Fibroblast of skin of right quadriceps (primary cell): ENCODE measurements at regions not wholly inside any gene's neighbourhood (a gene's known extent, or its start where the extent isn't known, plus 50 kb on each side); places are given as distances from the start of the nearest gene placed in this dataset.
"Not testable (repeated sequence)": the region's sequence is repeated elsewhere in the genome, so short reads cannot be mapped to it uniquely, and the experiment has no call there.

Experiments used
- DNase-seq: peaks from one replicate; pipeline ENCODE4 v3.0.0-alpha.2; 2013

GRCh38 chr5:6105320-6105719 lies 273.0 kb downstream of the MED10 start:
- DNase-seq = no peak

DNA sequence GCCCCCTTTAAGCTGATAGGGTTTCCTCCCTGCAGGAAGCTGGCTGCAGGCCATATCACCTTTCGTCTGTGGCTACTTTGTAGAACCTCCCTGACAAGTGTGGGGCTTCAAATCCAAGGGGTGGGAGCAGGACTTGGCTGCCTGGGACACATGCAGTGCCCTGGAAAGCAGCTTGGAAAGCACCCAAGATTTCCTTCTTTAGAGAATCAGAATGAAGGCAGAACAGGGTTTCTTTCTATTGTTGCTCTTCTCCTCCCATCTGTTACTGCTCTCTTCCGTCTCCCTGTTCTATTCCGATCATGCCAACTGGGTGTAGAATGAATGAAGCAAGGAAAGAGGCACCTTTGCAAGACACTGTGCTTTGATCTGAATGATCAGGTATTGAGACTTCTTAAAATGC lies 282.2 kb downstream of the MED10 start:
- DNase-seq = no peak

- not testable (repeated sequence) for DNase-seq
Measured at GRCh38 chr5:6094180-6094579, 284.2 kb downstream of the MED10 start.

DNA sequence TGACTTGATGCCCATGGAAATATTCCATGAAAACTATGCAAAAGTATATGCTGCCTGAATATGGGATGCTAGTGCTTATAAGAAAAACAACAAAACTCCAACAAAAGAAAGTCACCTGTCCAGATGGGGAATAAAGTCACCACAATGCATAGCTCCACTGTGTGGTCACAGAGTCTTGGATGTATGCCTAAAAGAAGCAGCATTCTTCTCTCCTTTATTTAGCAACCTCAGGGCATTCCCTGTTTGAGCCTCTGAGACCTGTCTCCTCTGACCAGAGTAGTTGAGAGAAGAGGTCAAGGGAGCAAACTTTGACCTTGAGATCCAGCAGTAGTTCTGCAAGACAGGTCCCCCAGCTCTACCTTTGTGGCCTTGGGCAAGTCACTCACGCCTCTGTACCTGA lies 287.5 kb downstream of the MED10 start:
- DNase-seq = no peak

DNA sequence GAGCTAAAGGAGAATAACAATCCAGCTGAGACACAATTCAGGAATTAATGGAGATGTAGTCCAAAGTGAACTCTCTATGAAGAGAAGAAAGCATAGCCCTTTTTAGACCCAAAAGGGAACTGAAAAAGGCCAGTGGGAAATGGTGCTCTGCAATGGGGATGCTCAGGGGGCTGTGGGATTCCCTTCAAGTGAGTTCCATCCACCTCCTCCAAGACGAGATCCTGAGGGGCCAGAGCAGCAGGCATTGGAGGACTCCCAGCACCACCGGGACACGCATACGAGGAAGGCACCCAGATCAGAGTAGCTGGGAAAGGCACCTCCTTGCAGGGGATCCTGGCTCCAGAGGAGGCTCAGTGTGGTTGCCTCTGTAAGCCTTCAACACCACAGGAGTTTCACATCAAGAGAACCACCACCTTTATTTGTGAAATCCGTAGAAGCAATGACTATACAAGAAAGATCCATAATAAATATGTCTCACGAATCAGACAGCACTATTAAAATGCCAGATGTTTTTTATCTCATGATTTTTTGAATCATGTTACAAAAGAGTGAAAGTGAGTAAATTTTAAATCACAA lies 288.2 kb downstream of the MED10 start:
- DNase-seq = no peak

DNA sequence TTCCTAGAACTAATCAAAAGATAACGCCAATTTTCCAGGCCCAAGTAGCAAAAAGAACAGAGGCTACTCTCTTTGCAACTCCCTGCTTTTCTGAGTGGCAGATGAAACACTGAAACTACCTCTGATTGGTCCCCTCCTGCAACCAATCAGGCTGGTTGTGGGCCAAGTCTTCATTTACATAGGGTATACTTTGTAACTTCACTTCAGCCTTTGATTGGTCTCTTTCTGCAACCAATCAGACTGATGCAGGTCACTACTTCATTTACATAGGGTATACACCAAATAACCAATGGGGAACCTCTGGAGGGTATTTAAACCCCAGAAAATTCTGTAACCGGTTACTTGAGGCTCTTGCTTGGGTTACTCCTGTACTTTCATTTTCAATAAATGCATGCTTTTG lies 289.6 kb downstream of the MED10 start:
- DNase-seq = no peak

DNA sequence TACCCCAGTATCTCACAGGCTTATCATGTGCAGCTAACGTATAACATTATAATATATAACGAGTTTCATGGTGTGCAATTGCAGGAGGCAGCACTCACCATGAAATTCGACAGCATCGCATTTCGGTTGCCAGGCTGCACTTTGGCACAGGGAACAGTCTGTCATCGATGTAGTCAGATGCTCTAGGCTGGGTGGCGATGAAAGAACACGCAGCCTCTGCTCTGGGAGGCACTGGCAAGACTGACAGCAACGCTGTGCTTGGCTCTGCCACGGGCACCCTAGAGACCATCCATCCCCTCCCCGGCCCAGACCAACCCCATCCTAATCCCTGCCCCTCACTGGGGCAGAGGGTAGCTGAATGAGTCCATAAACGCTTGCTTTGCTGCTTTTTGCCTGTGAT lies 290.8 kb downstream of the MED10 start:
- no peak for DNase-seq

DNA sequence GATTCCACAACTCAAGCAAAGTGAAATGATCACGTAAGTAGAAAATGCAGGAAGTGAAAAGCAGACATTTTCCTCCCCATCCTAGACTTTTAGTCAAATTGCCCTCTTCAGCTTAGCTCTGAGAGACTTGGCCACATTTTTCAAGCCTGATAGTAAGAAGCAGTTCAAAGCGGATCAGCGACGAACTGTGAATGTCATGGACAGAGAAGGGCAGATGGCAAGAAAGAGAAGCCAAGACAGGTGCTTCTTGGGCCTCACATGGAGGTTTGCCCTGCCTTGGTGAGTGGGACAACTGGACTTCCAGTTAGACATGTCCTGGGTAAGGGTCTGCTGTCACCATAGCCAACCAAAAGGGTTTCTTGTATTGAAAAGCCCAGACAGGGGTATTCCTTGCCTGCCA lies 291.5 kb downstream of the MED10 start:
- no peak for DNase-seq

DNA sequence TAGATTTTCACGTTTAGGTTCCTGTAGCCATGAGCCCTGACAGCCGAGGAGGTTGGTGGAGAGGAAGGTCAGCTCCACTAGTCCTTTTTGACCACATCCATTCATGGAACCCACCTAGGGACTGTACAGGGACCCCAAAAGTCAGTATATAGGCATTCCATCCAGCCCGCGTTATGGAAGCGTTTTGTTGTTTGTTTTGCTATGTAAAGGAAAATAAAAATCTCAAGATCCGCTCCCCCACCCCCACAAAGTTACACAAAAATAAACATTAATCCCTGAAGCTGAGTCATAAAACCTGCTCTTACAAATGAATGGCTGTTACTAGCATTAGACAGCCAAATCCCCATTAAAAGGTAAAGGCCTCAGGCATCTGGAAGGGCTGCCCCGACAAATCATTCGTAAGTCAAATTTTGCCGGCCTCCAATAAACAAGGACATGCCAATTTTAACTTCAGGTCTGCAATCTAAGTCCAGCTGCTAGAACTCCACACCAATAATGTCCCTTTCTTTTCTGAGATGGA lies 292.9 kb downstream of the MED10 start:
- DNase-seq = no peak

- no peak for DNase-seq
Measured at GRCh38 chr5:6084836-6085235, 293.5 kb downstream of the MED10 start.

- DNase-seq = no peak
Measured at GRCh38 chr5:6084376-6084775, 294.0 kb downstream of the MED10 start.

DNA sequence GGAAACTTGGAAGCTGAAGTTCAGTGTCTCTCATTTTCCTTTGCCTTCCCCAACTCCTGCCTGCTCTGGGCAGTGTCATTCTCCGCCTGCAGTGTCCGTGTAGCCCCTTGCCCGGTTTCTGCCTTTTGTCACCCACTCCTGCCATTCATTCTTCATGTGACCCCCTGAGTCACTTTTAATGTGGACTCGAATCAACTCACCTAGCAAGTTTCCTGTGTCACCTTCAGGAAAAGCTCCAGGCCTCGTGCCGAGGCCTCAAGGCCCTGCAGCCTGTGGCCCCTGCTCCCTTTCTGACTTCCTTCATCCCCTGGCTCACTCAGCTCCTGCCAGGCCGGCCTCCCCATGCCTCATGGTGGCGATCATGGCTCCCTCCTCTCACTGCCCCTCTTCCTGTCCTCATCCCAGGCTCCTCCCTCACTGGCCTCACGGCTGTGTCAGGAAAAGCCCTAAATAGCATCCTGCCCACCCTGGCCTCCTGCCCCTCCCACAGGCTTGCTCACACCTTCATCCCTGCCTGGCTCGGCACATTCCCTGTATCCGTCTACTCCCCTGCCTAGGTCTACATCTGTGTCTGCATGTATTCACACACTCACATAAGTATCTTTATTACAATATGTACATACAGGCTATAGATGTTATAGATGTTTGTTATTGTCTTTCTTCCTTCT lies 294.9 kb downstream of the MED10 start:
- DNase-seq = no peak

- no peak for DNase-seq
Measured at GRCh38 chr5:6082685-6083084, 295.7 kb downstream of the MED10 start.

DNA sequence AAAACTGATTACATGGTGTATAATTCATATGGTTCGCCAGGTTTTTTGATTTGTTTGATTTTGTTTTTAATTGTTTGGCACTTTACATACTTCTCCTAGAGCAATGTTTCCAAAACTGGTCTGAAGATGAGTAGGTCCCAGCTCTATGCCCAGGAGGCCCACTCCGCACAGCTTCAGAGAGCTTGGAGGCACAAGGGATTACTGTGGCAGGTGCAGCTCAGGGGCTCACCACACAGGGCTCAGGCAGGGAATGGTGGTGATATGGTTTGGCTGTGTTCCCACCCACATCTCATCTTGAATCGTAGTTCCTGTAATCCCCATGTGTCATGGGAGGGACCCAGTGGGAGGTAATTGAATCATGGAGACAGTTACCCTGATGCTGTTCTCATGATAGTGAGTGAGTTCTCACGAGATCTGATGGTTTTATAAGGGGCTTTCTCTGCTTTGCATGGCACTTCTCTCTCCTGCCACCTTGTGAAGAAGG lies 296.6 kb downstream of the MED10 start:
- no peak for DNase-seq

DNA sequence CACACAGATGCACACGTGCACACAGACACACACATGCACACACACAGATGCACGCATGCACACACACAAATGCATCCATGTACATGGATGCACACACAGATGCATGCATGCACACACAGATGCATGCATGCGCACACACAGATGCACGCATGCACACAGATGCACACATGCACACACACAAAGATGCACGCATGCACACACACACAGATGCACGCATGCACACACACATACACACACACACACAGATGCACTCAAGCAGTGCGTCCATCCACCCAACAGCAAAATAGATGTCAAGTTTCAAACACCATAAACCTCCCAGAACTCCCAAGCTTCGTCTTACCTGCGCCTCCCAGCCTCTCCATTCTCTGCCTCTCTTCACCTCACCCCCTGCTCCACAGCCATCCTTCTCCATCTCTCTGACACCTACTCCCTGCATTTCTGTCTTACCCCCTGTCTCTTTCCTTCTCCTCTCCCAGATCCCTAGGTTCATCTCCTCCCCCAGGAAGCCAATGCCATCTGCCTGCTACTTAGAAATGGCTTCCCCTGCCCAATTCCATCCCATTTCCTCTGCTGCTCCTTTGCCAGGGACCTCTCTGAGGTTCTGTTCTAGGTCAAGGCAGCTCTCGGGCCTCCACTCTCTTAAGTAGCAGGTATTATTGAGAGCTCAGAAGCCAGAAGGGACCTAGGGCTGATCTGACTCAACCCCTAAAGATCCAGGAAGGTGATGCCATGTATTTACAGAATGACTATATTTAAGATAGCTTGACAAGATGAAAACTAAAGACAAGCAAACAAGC lies 297.2 kb downstream of the MED10 start:
- no peak for DNase-seq

DNA sequence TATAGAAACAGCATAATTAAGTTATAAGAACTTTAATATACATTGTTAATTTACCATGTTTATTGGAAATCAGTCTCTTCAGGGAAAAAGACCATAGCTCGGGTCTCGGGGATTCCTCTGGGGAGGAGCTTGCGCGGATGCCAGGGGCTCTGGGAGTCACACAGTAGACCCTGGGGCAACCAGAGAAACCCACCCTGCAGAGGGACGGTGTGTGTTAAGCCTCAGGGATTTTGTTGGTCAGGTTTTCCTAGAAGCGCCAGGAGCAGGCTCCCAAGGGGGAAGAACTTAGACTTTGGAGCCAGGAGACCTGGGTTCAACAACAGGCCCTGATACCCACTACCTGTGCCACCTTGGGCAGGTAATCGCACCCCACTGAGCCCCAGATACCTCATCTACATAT lies 297.9 kb downstream of the MED10 start:
- DNase-seq = no peak

DNA sequence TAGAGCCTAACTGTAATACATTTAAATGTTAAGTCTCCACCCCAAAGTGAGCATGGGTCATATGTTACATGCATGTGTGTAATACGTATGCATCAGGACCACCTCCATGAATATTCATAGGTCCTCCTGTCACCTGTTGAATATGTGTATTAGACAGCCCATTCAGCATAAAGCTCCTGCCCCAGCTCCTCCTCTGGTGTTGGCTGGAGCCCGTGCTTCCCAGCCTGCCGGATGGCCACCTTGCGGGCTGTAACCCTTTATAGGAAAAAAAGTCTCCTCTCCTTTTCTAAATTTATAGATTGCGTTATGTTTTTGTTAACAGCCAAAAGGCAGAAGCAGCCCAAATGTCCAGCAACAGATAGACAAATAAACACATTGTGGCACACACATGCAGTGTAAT lies 299.5 kb downstream of the MED10 start:
- DNase-seq = no peak

DNA sequence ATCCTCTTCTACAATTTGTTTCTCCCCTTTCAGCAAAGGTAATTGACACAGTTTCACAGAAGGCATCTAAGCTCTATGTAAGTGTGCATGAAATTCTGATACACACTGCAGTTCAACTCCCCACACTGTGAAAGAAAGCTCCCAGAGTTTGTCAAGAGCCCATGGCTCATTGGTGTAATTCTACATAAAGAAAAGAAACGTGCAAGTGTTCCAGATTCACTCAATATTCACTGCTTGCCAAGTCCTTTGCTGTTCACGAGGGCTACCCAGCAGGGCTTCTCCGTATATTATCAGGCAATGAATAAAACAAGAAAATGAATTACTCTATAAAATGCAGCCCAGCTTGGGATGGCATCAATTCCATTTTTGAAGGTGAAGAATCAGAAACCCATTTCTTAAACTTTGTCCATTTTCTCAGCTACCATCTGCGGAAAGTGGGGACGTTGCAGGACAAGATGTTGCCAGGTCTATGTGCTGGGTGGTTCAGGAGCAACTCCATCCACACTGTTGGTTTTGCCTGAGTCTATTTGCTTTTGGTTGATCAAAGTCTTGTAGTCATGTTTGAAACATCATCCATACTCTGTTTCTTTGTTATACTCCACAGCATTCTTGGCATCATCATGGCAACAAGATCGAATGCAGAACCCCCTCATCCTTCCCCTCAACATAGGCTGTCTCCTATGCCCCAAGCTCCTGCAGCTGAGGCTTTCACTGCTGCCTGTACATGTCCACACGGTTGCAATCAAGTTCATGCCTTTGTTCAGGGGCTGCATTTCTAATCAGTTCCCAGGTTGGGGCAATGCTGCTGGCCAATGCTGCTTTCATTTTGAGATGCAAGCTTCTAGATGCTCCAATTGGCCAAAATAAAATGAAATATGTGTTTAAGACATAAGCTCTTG lies 301.8 kb downstream of the MED10 start:
- DNase-seq = no peak

DNA sequence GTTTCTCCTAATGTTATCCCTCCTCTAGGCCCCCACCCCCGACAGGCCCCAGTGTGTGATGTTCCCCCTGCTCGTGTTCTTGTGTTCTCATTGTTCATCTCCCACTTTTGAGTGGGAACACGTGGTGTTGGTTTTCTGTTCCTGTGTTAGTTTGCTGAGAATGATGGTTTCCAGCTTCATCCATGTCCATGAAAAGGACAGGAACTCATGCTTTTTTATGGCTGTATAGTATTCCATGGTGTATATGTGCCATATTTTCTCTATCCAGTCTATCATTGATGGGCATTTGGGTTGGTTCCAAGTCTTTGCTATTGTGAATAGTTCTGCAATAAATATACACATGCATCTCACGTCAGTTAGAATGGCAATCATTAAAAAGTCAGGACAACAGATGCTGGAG lies 305.9 kb downstream of the MED10 start:
- DNase-seq = not testable (repeated sequence)

DNA sequence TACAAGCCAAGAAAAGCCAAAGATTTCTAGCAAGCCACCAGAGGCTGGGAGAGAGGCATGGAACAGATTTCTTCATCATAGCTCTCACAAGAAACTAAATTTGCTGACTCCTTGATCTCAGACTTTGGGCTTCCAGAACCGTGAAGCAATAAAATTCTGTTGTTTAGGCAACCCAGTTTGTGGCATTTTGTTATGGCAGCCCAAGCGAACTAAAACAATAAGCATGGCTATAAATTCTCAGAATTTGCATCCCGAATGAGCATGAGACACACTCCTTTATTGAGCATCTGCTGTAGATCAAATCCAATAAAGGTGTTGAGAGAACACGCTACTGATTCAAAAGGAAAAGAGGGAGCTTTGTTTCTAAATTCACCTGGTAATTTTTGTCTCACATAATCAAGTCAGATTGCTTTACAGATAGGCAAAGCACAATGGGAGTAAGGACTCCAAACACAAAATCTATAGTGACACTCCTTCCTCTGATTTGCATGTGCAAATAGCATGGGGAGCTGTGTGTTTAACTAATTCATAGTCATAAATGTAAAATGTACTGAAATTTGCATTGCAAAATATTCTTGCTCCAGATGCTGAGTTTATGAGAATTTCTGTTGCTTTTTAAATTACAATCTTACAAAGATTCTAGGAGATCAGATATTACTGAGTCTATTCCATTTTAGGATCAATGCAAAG lies 308.7 kb downstream of the MED10 start:
- DNase-seq = no peak

- no peak for DNase-seq
Measured at GRCh38 chr5:6066016-6066415, 312.3 kb downstream of the MED10 start.

- no peak for DNase-seq
Measured at GRCh38 chr5:6059137-6059800, 319.1 kb downstream of the MED10 start.
